Prostate gland (tissue), 2 donors: ENCODE measurements at regions not wholly inside any gene's neighbourhood (a gene's known extent, or its start where the extent isn't known, plus 50 kb on each side); places are given as distances from the start of the nearest gene placed in this dataset.

Experiments used
- CTCF ChIP-seq, 4 experiments: fragments of 200-600 bp in 2 of 4; fragments of 450-650 bp in 2 of 4; sonication (generic) in 2 of 4; IDR thresholded peaks; 1 replicate in 3 of 4; 2 replicates in 1 of 4; pipeline ENCODE4 v1.5.1; 2016 to 2019; ENCODE audit warnings: antibody characterized with exemption in 4 of 4, mild to moderate bottlenecking in 2 of 4, moderate library complexity in 2 of 4
- POLR2A ChIP-seq: fragments of 450-650 bp; IDR thresholded peaks from one replicate; pipeline ENCODE4 v1.6.1; 2016; ENCODE audit warnings: antibody characterized with exemption, mild to moderate bottlenecking

- TF ChIP-seq CTCF (IDR thresholded peaks at IDR 0.05) (no peak), POLR2A (no peak)
These were observed 198.4 kb downstream of the COPRS start for GRCh38 chr17:31660684-31661083.
